Panc1 (cell line): ENCODE measurements at regions not wholly inside any gene's neighbourhood (a gene's known extent, or its start where the extent isn't known, plus 50 kb on each side); places are given as distances from the start of the nearest gene placed in this dataset.

Experiments used
- ATAC-seq: fragments of 200-7000 bp; cut with Tn5 transposase; 2 replicates; pipeline ENCODE4 v1.9.1; 2020; ENCODE audit warnings: mild to moderate bottlenecking, moderate library complexity
- BruUV-seq: library from RNA; stranded (reverse); fragments of 400-500 nt; replicated peaks from 2 replicates; lab custom pipeline; 2021; lab: Mats Ljungman, UMichigan
- CTCF ChIA-PET: fragments of 300-600 bp; sonication (Branson Sonifier 250); formaldehyde crosslinking; loops from one replicate; lab custom pipeline; 2022; ENCODE audit warnings: antibody characterized with exemption; lab: Charles Lee
- POLR2A ChIA-PET: fragments of 300-600 bp; sonication (Branson Sonifier 250); formaldehyde crosslinking; loops from one replicate; lab custom pipeline; 2022; ENCODE audit warnings: antibody characterized with exemption; lab: Charles Lee
- DNase-seq: peaks from one replicate; pipeline ENCODE4 v3.0.0-alpha.2; 2010; ENCODE audit warnings: low read depth, low spot score
- H3K27ac ChIP-seq: 2 replicates; pipeline ENCODE4 v1.5.1; 2011; ENCODE audit warnings: mild to moderate bottlenecking, low read length, inconsistent platforms
- H3K27me3 ChIP-seq: fragments of 200-500 bp; sonication (Bioruptor generic); 2 replicates; pipeline ENCODE4 v1.6.0; 2014; ENCODE audit warnings: low read length, inconsistent platforms; ENCODE audit not compliant: control insufficient read depth, insufficient read depth
- H3K36me3 ChIP-seq: fragments of 200-500 bp; sonication (Bioruptor generic); 2 replicates; pipeline ENCODE4 v1.5.1; 2014; ENCODE audit warnings: inconsistent platforms, mild to moderate bottlenecking, low read length, moderate library complexity; ENCODE audit not compliant: control insufficient read depth, insufficient read depth
- H3K4me1 ChIP-seq: 2 replicates; pipeline ENCODE4 v1.5.1; 2011; ENCODE audit warnings: inconsistent platforms, mild to moderate bottlenecking, low read length, moderate library complexity; ENCODE audit not compliant: control insufficient read depth, insufficient read depth
- H3K4me3 ChIP-seq, 2 experiments: 2 replicates each; pipeline ENCODE4 v1.5.1; 2011 to 2012; ENCODE audit warnings: low read depth in 2 of 2, low read length in 2 of 2, mild to moderate bottlenecking in 2 of 2, inconsistent platforms in 1 of 2, moderate library complexity in 1 of 2
- H3K9me3 ChIP-seq: fragments of 200-500 bp; sonication (Bioruptor generic); 2 replicates; pipeline ENCODE4 v1.5.1; 2014; ENCODE audit warnings: low read depth, mild to moderate bottlenecking, inconsistent platforms, low read length, moderate library complexity; ENCODE audit not compliant: control insufficient read depth, insufficient read depth
- CTCF ChIP-seq: fragments of 450-650 bp; IDR thresholded peaks from 2 replicates; pipeline ENCODE4 v1.5.1; 2017; ENCODE audit warnings: mild to moderate bottlenecking
- POLR2AphosphoS5 ChIP-seq: IDR thresholded peaks from 2 replicates; pipeline ENCODE4 v1.6.1; 2012; ENCODE audit warnings: mild to moderate bottlenecking, low read depth, low read length, moderate library complexity
- REST ChIP-seq, 2 experiments: IDR thresholded peaks; 2 replicates each; pipeline ENCODE4 v1.6.1; 2011 to 2012; ENCODE audit warnings: low read depth in 2 of 2, control low read depth in 1 of 2, low read length in 1 of 2, mild to moderate bottlenecking in 1 of 2, moderate library complexity in 1 of 2; ENCODE audit not compliant: insufficient read depth in 1 of 2
- SIN3A ChIP-seq: IDR thresholded peaks from 2 replicates; pipeline ENCODE4 v1.6.1; 2012; ENCODE audit warnings: low read depth, mild to moderate bottlenecking, low read length, moderate library complexity, borderline replicate concordance; ENCODE audit not compliant: insufficient read depth
- TCF7L2 ChIP-seq: IDR thresholded peaks from 2 replicates; pipeline ENCODE4 v1.6.1; 2011; ENCODE audit warnings: mild to moderate bottlenecking, low read depth, low read length, inconsistent platforms
- in situ Hi-C: cut with HindIII; loops from 2 replicates; pipeline ENCODE4 v1.10.0; 2016; ENCODE audit warnings: low sequenced_read_pairs, low pct_unique_long_range_greater_than_20kb
- intact Hi-C: fragments of 100-400 bp; cut with micrococcal nuclease; formaldehyde crosslinking; loops from one replicate; pipeline ENCODE4 v1.10.0; 2022; ENCODE audit not compliant: unreplicated experiment

- Histone ChIP-seq H3K36me3 (no peaks in the 10 kb centered on the region), H3K9me3 (no peaks in the 10 kb centered on the region; the same call in 1 of the 2 replicates), H3K4me1 (no peaks in the 10 kb centered on the region), H3K4me3 (no peak overlapping the region), H3K27me3 (no peaks in the 10 kb centered on the region), H3K27ac (no peak overlapping the region)
- CTCF ChIA-PET = no interaction called here
- in situ Hi-C loops (no loop called here), intact Hi-C loops (no loop called here)
- no peak for ATAC-seq
- TF ChIP-seq POLR2AphosphoS5 (no peak), SIN3A (no peak), REST (IDR thresholded peaks at IDR 0.05; ENCODE audit: insufficient read depth in 1 of 2, low read depth in 2 of 2, low read length in 1 of 2) (no peak), CTCF (no peak), TCF7L2 (no peak)
- POLR2A ChIA-PET = no interaction called here
- no TSS peak for BruUV-seq
- DNase-seq = no peak
These were observed 248.2 kb upstream of the GPR149 start for GRCh38 chr3:154678041-154678654.

GRCh38 chr3:154668835-154669234, 238.8 kb upstream of the GPR149 start:
- ATAC-seq = no peak
- intact Hi-C loops = no loop called here
- DNase-seq = no peak
- no peaks in the 10 kb centered on the region for H3K36me3 ChIP-seq
- H3K9me3 ChIP-seq = no peaks in the 10 kb centered on the region
- H3K27ac ChIP-seq = no peak overlapping the region
- H3K4me3 ChIP-seq = no peak overlapping the region
- ChIA-PET POLR2A (no interaction called here), CTCF (no interaction called here)
- no peaks in the 10 kb centered on the region for H3K4me1 ChIP-seq
- BruUV-seq = no TSS peak
- TF ChIP-seq SIN3A (no peak), POLR2AphosphoS5 (no peak)
- H3K27me3 ChIP-seq = no peaks in the 10 kb centered on the region
- in situ Hi-C loops = no loop called here

- intact Hi-C loops = no loop called here
- no peak for ATAC-seq
- Histone ChIP-seq H3K4me3 (no peak overlapping the region), H3K4me1 (no peaks in the 10 kb centered on the region), H3K27ac (no peak overlapping the region), H3K9me3 (no peaks in the 10 kb centered on the region), H3K27me3 (no peaks in the 10 kb centered on the region), H3K36me3 (no peaks in the 10 kb centered on the region)
- CTCF ChIA-PET = no interaction called here
- TF ChIP-seq POLR2AphosphoS5 (no peak), SIN3A (no peak), TCF7L2 (no peak), CTCF (no peak), REST (IDR thresholded peaks at IDR 0.05; ENCODE audit: insufficient read depth in 1 of 2, low read depth in 2 of 2, low read length in 1 of 2) (no peak)
- DNase-seq = no peak
- in situ Hi-C loops = no loop called here
- POLR2A ChIA-PET = no interaction called here
- BruUV-seq = no TSS peak
These were observed 238.2 kb upstream of the GPR149 start for GRCh38 chr3:154668187-154668586.
